ENCODE measurements at regions not wholly inside any gene's neighbourhood (a gene's known extent, or its start where the extent isn't known, plus 50 kb on each side); places are given as distances from the start of the nearest gene placed in this dataset.
A peak's percentile ranks its signal among the peaks of the same experiment; 100 is the strongest.

- Histone ChIP-seq H3K4me1 (ENCODE audit: control insufficient read depth in 5 of 5, insufficient read depth in 5 of 5, low read length in 5 of 5) (no peaks in the 10 kb centered on the region), H3K9me3 (ENCODE audit: control insufficient read depth in 4 of 4, insufficient read depth in 3 of 4, low read length in 3 of 4) (peaks cover 0 to 9% (median 1%) of the 10 kb centered on the region in 4 donors), H3K27ac (ENCODE audit: low read depth in 1 of 2, low read length in 1 of 2) (no peak overlapping the region), H3K27me3 (ENCODE audit: control insufficient read depth in 3 of 3, insufficient read depth in 3 of 3, low read length in 2 of 3) (no peaks in the 10 kb centered on the region), H3K4me3 (no peak overlapping the region), H3K36me3 (ENCODE audit: control insufficient read depth in 4 of 4, insufficient read depth in 4 of 4, low read length in 4 of 4) (no peaks in the 10 kb centered on the region), H3K9ac (ENCODE audit: insufficient read depth in 1 of 2, low read length in 2 of 2) (no peak overlapping the region)
- DNase-seq (no peak), ATAC-seq (ENCODE audit: insufficient read depth, low FRiP score) (no peak)
- TF ChIP-seq CTCF (IDR thresholded peaks at IDR 0.05; ENCODE audit: control extremely low read depth, extremely low read depth): no peak
- 38 to 52% methylated on average over 1 of the region's 1 CpG for WGBS, 2 donors
These were observed 254.4 kb upstream of the CCL2 start for GRCh38 chr17:34000639-34001038.

- peaks cover 0 to 9% (median 1%) of the 10 kb centered on the region in 4 donors for H3K9me3 ChIP-seq (ENCODE audit: control insufficient read depth in 4 of 4, insufficient read depth in 3 of 4, low read length in 3 of 4)
- WGBS, 2 donors: 85 to 91% methylated on average over 2 of the region's 2 CpGs
- DNase-seq (no peak), ATAC-seq (ENCODE audit: insufficient read depth, low FRiP score) (no peak)
- H3K9ac ChIP-seq (ENCODE audit: insufficient read depth in 1 of 2, low read length in 2 of 2): no peak overlapping the region
- H3K27me3 ChIP-seq (ENCODE audit: control insufficient read depth in 3 of 3, insufficient read depth in 3 of 3, low read length in 2 of 3): no peaks in the 10 kb centered on the region
- H3K4me3 ChIP-seq: no peak overlapping the region
- no peak overlapping the region for H3K27ac ChIP-seq (ENCODE audit: low read depth in 1 of 2, low read length in 1 of 2)
- no peaks in the 10 kb centered on the region for H3K4me1 ChIP-seq (ENCODE audit: control insufficient read depth in 5 of 5, insufficient read depth in 5 of 5, low read length in 5 of 5)
- H3K36me3 ChIP-seq (ENCODE audit: control insufficient read depth in 4 of 4, insufficient read depth in 4 of 4, low read length in 4 of 4): no peaks in the 10 kb centered on the region
- TF ChIP-seq CTCF (IDR thresholded peaks at IDR 0.05; ENCODE audit: control extremely low read depth, extremely low read depth): no peak
These were observed 253.8 kb upstream of the CCL2 start for GRCh38 chr17:34001246-34001645.

GRCh38 chr17:34006126-34006525 lies 249.0 kb upstream of the CCL2 start:
- H3K4me1 ChIP-seq (ENCODE audit: control insufficient read depth in 5 of 5, insufficient read depth in 5 of 5, low read length in 5 of 5): no peaks in the 10 kb centered on the region
- H3K9me3 ChIP-seq (ENCODE audit: control insufficient read depth in 4 of 4, insufficient read depth in 3 of 4, low read length in 3 of 4): peaks cover 0 to 8% (median 0%) of the 10 kb centered on the region in 4 donors
- H3K36me3 ChIP-seq (ENCODE audit: control insufficient read depth in 4 of 4, insufficient read depth in 4 of 4, low read length in 4 of 4): no peaks in the 10 kb centered on the region
- WGBS, 2 donors: 57 to 71% methylated on average over 3 of the region's 3 CpGs
- H3K27me3 ChIP-seq (ENCODE audit: control insufficient read depth in 3 of 3, insufficient read depth in 3 of 3, low read length in 2 of 3): peaks cover 0 to 7% (median 5%) of the 10 kb centered on the region in 3 donors
- ATAC-seq (ENCODE audit: insufficient read depth, low FRiP score): no peak
- peak overlapping the region; percentile 6 for H3K4me3 ChIP-seq
- no peak for DNase-seq
- TF ChIP-seq CTCF (IDR thresholded peaks at IDR 0.05; ENCODE audit: control extremely low read depth, extremely low read depth): no peak
- H3K9ac ChIP-seq (ENCODE audit: insufficient read depth in 1 of 2, low read length in 2 of 2): no peak overlapping the region
- no peak overlapping the region for H3K27ac ChIP-seq (ENCODE audit: low read depth in 1 of 2, low read length in 1 of 2)

GRCh38 chr17:34008125-34008524 lies 247.0 kb upstream of the CCL2 start:
- 83 to 94% methylated on average over 1 of the region's 1 CpG for WGBS, 2 donors
- DNase-seq: no peak
- H3K4me3 ChIP-seq: no peak overlapping the region
- H3K27me3 ChIP-seq (ENCODE audit: control insufficient read depth in 3 of 3, insufficient read depth in 3 of 3, low read length in 2 of 3): peaks cover 0 to 7% (median 5%) of the 10 kb centered on the region in 3 donors
- no peak overlapping the region for H3K27ac ChIP-seq (ENCODE audit: low read depth in 1 of 2, low read length in 1 of 2)
- no peaks in the 10 kb centered on the region for H3K4me1 ChIP-seq (ENCODE audit: control insufficient read depth in 5 of 5, insufficient read depth in 5 of 5, low read length in 5 of 5)
- TF ChIP-seq CTCF (IDR thresholded peaks at IDR 0.05; ENCODE audit: control extremely low read depth, extremely low read depth): no peak
- no peak overlapping the region for H3K9ac ChIP-seq (ENCODE audit: insufficient read depth in 1 of 2, low read length in 2 of 2)
- peaks cover 0 to 4% (median 0%) of the 10 kb centered on the region in 4 donors for H3K9me3 ChIP-seq (ENCODE audit: control insufficient read depth in 4 of 4, insufficient read depth in 3 of 4, low read length in 3 of 4)
- H3K36me3 ChIP-seq (ENCODE audit: control insufficient read depth in 4 of 4, insufficient read depth in 4 of 4, low read length in 4 of 4): no peaks in the 10 kb centered on the region
- no peak for ATAC-seq (ENCODE audit: insufficient read depth, low FRiP score)

Data from lung (tissue), 11 donors.